ENCODE measurements at regions not wholly inside any gene's neighbourhood (a gene's known extent, or its start where the extent isn't known, plus 50 kb on each side); places are given as distances from the start of the nearest gene placed in this dataset.

- no peak for TF ChIP-seq POLR2AphosphoS5 (IDR thresholded peaks at IDR 0.05)
- no peak for TF ChIP-seq CTCF (IDR thresholded peaks at IDR 0.05)
- no peak for TF ChIP-seq POLR2A (IDR thresholded peaks at IDR 0.05; ENCODE audit: low read depth)
- no peak for TF ChIP-seq EP300 (IDR thresholded peaks at IDR 0.05)
- H3K36me3 ChIP-seq: no peaks in the 10 kb centered on the region
- no peak for DNase-seq (ENCODE audit: extremely low spot score)
- H3K4me3 ChIP-seq: no peak overlapping the region
- intact Hi-C loops (cut with DNase I): no loop called here
- no peaks in the 10 kb centered on the region for H3K27me3 ChIP-seq
- H3K27ac ChIP-seq (replicated peaks in 1 of 4): no peak overlapping the region
- no peaks in the 10 kb centered on the region for H3K9me3 ChIP-seq
- 87% methylated on average over 3 of the region's 3 CpGs for WGBS
- no peaks in the 10 kb centered on the region for H3K4me1 ChIP-seq
These were observed 298.0 kb upstream of the TET2 start for GRCh38 chr4:104848597-104849225.

- peak overlapping the region in 2 of 4 donors; percentile 13 to 21 for H3K4me3 ChIP-seq
- intact Hi-C loops (cut with DNase I): loop anchor here (5.0 kb wide), 1 partner anchor 792 kb away; no protein-coding TSS in a partner anchor
- DNase-seq (ENCODE audit: extremely low spot score): no peak
These were observed 287.0 kb upstream of the TET2 start for GRCh38 chr4:104859601-104860237.

GRCh38 chr4:104860238-104861123 is 286.2 kb upstream of the TET2 start:
- no peaks in the 10 kb centered on the region for H3K36me3 ChIP-seq
- no peak overlapping the region for H3K27ac ChIP-seq (replicated peaks in 1 of 4)
- H3K9me3 ChIP-seq: no peaks in the 10 kb centered on the region
- no peaks in the 10 kb centered on the region for H3K27me3 ChIP-seq
- DNase-seq (ENCODE audit: extremely low spot score): no peak
- 26% methylated on average over 4 of the region's 4 CpGs for WGBS
- H3K4me3 ChIP-seq: peak overlapping the region in 1 of 4 donors; percentile 13
- intact Hi-C loops (cut with DNase I): loop anchor here (5.0 kb wide), 1 partner anchor 793 kb away; no protein-coding TSS in a partner anchor
- TF ChIP-seq POLR2A (IDR thresholded peaks at IDR 0.05; ENCODE audit: low read depth) (no peak), CTCF (IDR thresholded peaks at IDR 0.05) (peak; percentile 88 to 93 (median 89))
- H3K4me1 ChIP-seq: peaks cover 3 to 18% (median 15%) of the 10 kb centered on the region in 4 donors

More at GRCh38 chr4:104859601-104860237, 287.0 kb upstream of the TET2 start:
- Histone ChIP-seq H3K36me3 (no peaks in the 10 kb centered on the region), H3K27ac (replicated peaks in 1 of 4) (no peak overlapping the region), H3K27me3 (no peaks in the 10 kb centered on the region), H3K4me1 (peaks cover 3 to 18% (median 15%) of the 10 kb centered on the region in 4 donors), H3K9me3 (no peaks in the 10 kb centered on the region)
- no peak for TF ChIP-seq CTCF (IDR thresholded peaks at IDR 0.05)
- TF ChIP-seq POLR2AphosphoS5 (IDR thresholded peaks at IDR 0.05): no peak
- no peak for TF ChIP-seq POLR2A (IDR thresholded peaks at IDR 0.05; ENCODE audit: low read depth)
- TF ChIP-seq EP300 (IDR thresholded peaks at IDR 0.05): no peak
- 40% methylated on average over 10 of the region's 10 CpGs for WGBS

GRCh38 chr4:104866809-104867208 is 279.9 kb upstream of the TET2 start:
- WGBS: 86% methylated on average over 4 of the region's 4 CpGs
- H3K27me3 ChIP-seq: no peaks in the 10 kb centered on the region

More at GRCh38 chr4:104866809-104867208, 279.9 kb upstream of the TET2 start:
- no peaks in the 10 kb centered on the region for H3K36me3 ChIP-seq
- no peak for DNase-seq (ENCODE audit: extremely low spot score)
- H3K9me3 ChIP-seq: no peaks in the 10 kb centered on the region
- H3K4me1 ChIP-seq: no peaks in the 10 kb centered on the region
- intact Hi-C loops (cut with DNase I): no loop called here
- H3K27ac ChIP-seq (replicated peaks in 1 of 4): no peak overlapping the region
- TF ChIP-seq POLR2A (IDR thresholded peaks at IDR 0.05; ENCODE audit: low read depth) (no peak), EP300 (IDR thresholded peaks at IDR 0.05) (no peak), POLR2AphosphoS5 (IDR thresholded peaks at IDR 0.05) (no peak), CTCF (IDR thresholded peaks at IDR 0.05) (no peak)
- no peak overlapping the region for H3K4me3 ChIP-seq

Data from esophagus muscularis mucosa (tissue), 4 donors.